HEK293T (cell line): ENCODE measurements at regions not wholly inside any gene's neighbourhood (a gene's known extent, or its start where the extent isn't known, plus 50 kb on each side); places are given as distances from the start of the nearest gene placed in this dataset.

ENCODE experiments used
- BHLHE40 ChIP-seq: fragments of 450-650 bp; IDR thresholded peaks from 2 replicates; pipeline ENCODE4 v1.6.1; 2016; ENCODE audit warnings: mild to moderate bottlenecking, moderate library complexity, borderline replicate concordance
- FOXA1 ChIP-seq: fragments of 450-650 bp; IDR thresholded peaks from 2 replicates; pipeline ENCODE4 v1.6.1; 2016; ENCODE audit warnings: mild to moderate bottlenecking
- FOXM1 ChIP-seq: fragments of 450-650 bp; IDR thresholded peaks from 2 replicates; pipeline ENCODE4 v1.6.1; 2017; ENCODE audit warnings: mild to moderate bottlenecking, borderline replicate concordance
- L3MBTL2 ChIP-seq: fragments of 450-650 bp; conservative IDR thresholded peaks from 2 replicates; pipeline ENCODE4 v1.6.1; 2016; ENCODE audit warnings: mild to moderate bottlenecking
- SP1 ChIP-seq: fragments of 450-650 bp; IDR thresholded peaks from 2 replicates; pipeline ENCODE4 v1.6.1; 2017
- SUZ12 ChIP-seq: fragments of 450-650 bp; IDR thresholded peaks from 2 replicates; pipeline ENCODE4 v1.6.1; 2016; ENCODE audit warnings: mild to moderate bottlenecking
- TARDBP ChIP-seq: fragments of 450-650 bp; IDR thresholded peaks from 2 replicates; pipeline ENCODE4 v1.6.1; 2016

DNA sequence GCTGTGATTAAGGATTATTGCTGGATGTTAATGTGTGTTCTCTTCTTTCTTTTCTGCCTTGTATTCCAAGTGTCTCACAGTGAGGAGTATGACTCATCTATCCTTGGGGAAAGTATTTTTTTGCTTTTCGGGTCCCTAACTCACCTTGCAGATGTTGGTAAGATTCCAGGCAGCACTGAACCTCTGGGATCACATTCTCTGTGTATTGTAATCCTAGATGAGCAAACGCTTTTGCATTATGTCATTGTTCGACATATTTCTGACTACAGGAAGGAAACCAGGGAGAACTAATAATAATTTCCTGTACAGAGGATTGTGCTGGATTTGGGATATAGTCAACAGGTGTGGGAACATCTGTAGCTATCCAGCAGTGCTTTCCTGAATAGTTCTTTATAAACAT, 246.1 kb upstream of the TUT7 start:
- TF ChIP-seq SUZ12 (no peak), FOXA1 (no peak), SP1 (no peak), BHLHE40 (no peak), TARDBP (no peak), FOXM1 (no peak), L3MBTL2 (no peak)
